Heart left ventricle (tissue), 13 donors: ENCODE measurements at regions not wholly inside any gene's neighbourhood (a gene's known extent, or its start where the extent isn't known, plus 50 kb on each side); places are given as distances from the start of the nearest gene placed in this dataset.

Source experiments
- CTCF ChIP-seq, 12 donors: fragments of 200-600 bp; sonication (generic) in 4 of 12; IDR thresholded peaks; one replicate each; pipeline versions ENCODE4 v1.5.0 to v1.8.0; 2018 to 2022; ENCODE audit warnings: antibody characterized with exemption in 12 of 12, mild to moderate bottlenecking in 5 of 12
- POLR2A ChIP-seq, 2 donors: fragments of 450-650 bp; IDR thresholded peaks; one replicate each; pipeline ENCODE4 v1.6.1; 2017; ENCODE audit warnings: antibody characterized with exemption in 2 of 2, mild to moderate bottlenecking in 2 of 2, moderate library complexity in 2 of 2
- donor health status: ischemic (EF 13 %, LVEDD 7.1; RV severe dilation, severe dysfunction).
- donor health status: DM: no; HTN: yes; CAD: no.
- donor health status: DM: no; HTN: no; CAD: no.
- donor health status: ischemic (EF 25% LVEDD 6.9; RV normal size, moderate dysfunction).
- donor health status: ischemic (EF 25% LVEDD 5.7; RV mildly dilated, moderate dysfunction).
- donor health status: ischemic (EF 35%, LVEDD 5.7; RV mildly dilated, moderate dysfunction).
- donor health status: nonischemic (EF 11% LVEDD 7.7; RV severe dilation, severe dysfunction).
- donor health status: DM: yes; HTN: yes; CAD: no.
- donor health status: PGD.
- donor health status: ischemic (EF 29% LVEDD 5.4; RV normal size, mild dysfunction).
- donor health status: nonischemic (EF 23%, LVEDD 6.1; RV moderate dilation, normal function).

GRCh38 chr11:91243630-91244029 is 981.0 kb upstream of the FAT3 start:
- TF ChIP-seq CTCF (IDR thresholded peaks at IDR 0.05) (no peak), POLR2A (IDR thresholded peaks at IDR 0.05) (no peak)
